Neural cell (in vitro differentiated cells): ENCODE measurements at regions not wholly inside any gene's neighbourhood (a gene's known extent, or its start where the extent isn't known, plus 50 kb on each side); places are given as distances from the start of the nearest gene placed in this dataset.

Experiments
- H2AFZ ChIP-seq: fragments of 200-600, 300-800 bp; sonication (generic), shearing (Covaris generic); 2 replicates; pipeline ENCODE4 v1.6.0; 2014; ENCODE audit warnings: low read depth, mild to moderate bottlenecking, antibody characterized with exemption, low read length, moderate library complexity
- H3F3A ChIP-seq: fragments of 200-600 bp; shearing (Covaris generic); 2 replicates; pipeline ENCODE4 v1.6.1; 2016; ENCODE audit warnings: mild to moderate bottlenecking, moderate library complexity, mixed read lengths, antibody characterized with exemption, low read length; ENCODE audit not compliant: insufficient read depth, poor library complexity, severe bottlenecking
- H3K27ac ChIP-seq: fragments of 200-600, 300-800 bp; sonication (generic), shearing (Covaris generic); 2 replicates; pipeline ENCODE4 v1.5.1; 2014; ENCODE audit warnings: mild to moderate bottlenecking, low read length, moderate library complexity
- H3K27me3 ChIP-seq: fragments of 300-800, 200-600 bp; sonication (generic), shearing (Covaris generic); 2 replicates; pipeline ENCODE4 v1.6.0; 2014; ENCODE audit warnings: mild to moderate bottlenecking, low read depth, low read length, moderate library complexity; ENCODE audit not compliant: insufficient read depth
- H3K36me3 ChIP-seq: fragments of 300-800, 200-600 bp; sonication (generic), shearing (Covaris generic); 2 replicates; pipeline ENCODE4 v1.5.1; 2014; ENCODE audit warnings: mild to moderate bottlenecking, antibody characterized with exemption, low read length, moderate library complexity; ENCODE audit not compliant: insufficient read depth
- H3K4me2 ChIP-seq: fragments of 300-800, 200-600 bp; sonication (generic), shearing (Covaris generic); 2 replicates; pipeline ENCODE4 v1.6.0; 2014; ENCODE audit warnings: mild to moderate bottlenecking, low read length
- H3K4me3 ChIP-seq: fragments of 300-800, 200-600 bp; sonication (generic), shearing (Covaris generic); 2 replicates; pipeline ENCODE4 v1.5.1; 2014; ENCODE audit warnings: mild to moderate bottlenecking, low read length, moderate library complexity
- H3K79me2 ChIP-seq: fragments of 200-600 bp; shearing (Covaris generic); replicated peaks from 2 replicates; pipeline ENCODE4 v1.6.0; 2014; ENCODE audit warnings: mild to moderate bottlenecking, low read length, moderate library complexity; ENCODE audit not compliant: insufficient read depth
- H3K9ac ChIP-seq: fragments of 300-800, 200-600 bp; sonication (generic), shearing (Covaris generic); 2 replicates; pipeline ENCODE4 v1.6.1; 2016; ENCODE audit warnings: mild to moderate bottlenecking, low read length, mixed read lengths
- H3K9me2 ChIP-seq: fragments of 200-600 bp; shearing (Covaris generic); 2 replicates; pipeline ENCODE4 v1.6.1; 2016; ENCODE audit warnings: mild to moderate bottlenecking, low read length, mixed read lengths; ENCODE audit not compliant: insufficient read depth
- H3K9me3 ChIP-seq: fragments of 200-600, 300-800 bp; sonication (generic), shearing (Covaris generic); 2 replicates; pipeline ENCODE4 v1.6.1; 2016; ENCODE audit warnings: mild to moderate bottlenecking, mixed run types, low read length, moderate library complexity, mixed read lengths
- H4K20me1 ChIP-seq: fragments of 200-600 bp; shearing (Covaris generic); 2 replicates; pipeline ENCODE4 v1.6.1; 2016; ENCODE audit warnings: mild to moderate bottlenecking, mixed run types; ENCODE audit not compliant: insufficient read depth
- CTCF ChIP-seq: fragments of 450-650 bp; IDR thresholded peaks from 2 replicates; pipeline ENCODE4 v1.5.1; 2014; ENCODE audit warnings: antibody characterized with exemption, mild to moderate bottlenecking, moderate library complexity; ENCODE audit not compliant: poor library complexity, severe bottlenecking
- EP300 ChIP-seq: fragments of 450-650 bp; conservative IDR thresholded peaks from 2 replicates; pipeline ENCODE4 v1.6.1; 2014; ENCODE audit warnings: antibody characterized with exemption, mild to moderate bottlenecking, moderate library complexity; ENCODE audit not compliant: poor library complexity, severe bottlenecking
- EZH2 ChIP-seq: fragments of 200-600, 300-800 bp; shearing (Covaris generic), sonication (generic); IDR thresholded peaks from 2 replicates; pipeline ENCODE4 v1.6.1; 2014; ENCODE audit warnings: antibody characterized with exemption, low read length, borderline replicate concordance, mild to moderate bottlenecking; ENCODE audit not compliant: insufficient read depth, poor library complexity, severe bottlenecking
- MXI1 ChIP-seq: fragments of 450-650 bp; conservative IDR thresholded peaks from 2 replicates; pipeline ENCODE4 v1.6.1; 2014; ENCODE audit warnings: antibody characterized with exemption, mild to moderate bottlenecking; ENCODE audit not compliant: poor library complexity, severe bottlenecking
- POLR2AphosphoS5 ChIP-seq: IDR thresholded peaks from 2 replicates; pipeline ENCODE4 v1.6.1; 2012
- RAD21 ChIP-seq: fragments of 450-650 bp; conservative IDR thresholded peaks from 2 replicates; pipeline ENCODE4 v1.6.1; 2014; ENCODE audit warnings: antibody characterized with exemption, mild to moderate bottlenecking, moderate library complexity
- REST ChIP-seq: IDR thresholded peaks from 2 replicates; pipeline ENCODE4 v1.6.1; 2012; ENCODE audit warnings: borderline replicate concordance
- SMC3 ChIP-seq: fragments of 450-650 bp; conservative IDR thresholded peaks from 2 replicates; pipeline ENCODE4 v1.6.1; 2014; ENCODE audit warnings: antibody characterized with exemption, mild to moderate bottlenecking, moderate library complexity; ENCODE audit not compliant: poor library complexity
- TAF1 ChIP-seq: IDR thresholded peaks from 2 replicates; pipeline ENCODE4 v1.6.1; 2012; ENCODE audit warnings: low read depth

GRCh38 chr14:44833376-44834060 lies 128.2 kb downstream of the KLHL28 start:
- Histone ChIP-seq H3K27ac (no peak overlapping the region), H3K4me3 (no peak overlapping the region), H3K9me2 (no peaks in the 10 kb centered on the region), H3K9me3 (no peaks in the 10 kb centered on the region), H3K36me3 (no peaks in the 10 kb centered on the region), H3K4me2 (no peak overlapping the region), H3F3A (no peaks in the 10 kb centered on the region), H2AFZ (no peak overlapping the region), H3K79me2 (no peaks in the 10 kb centered on the region), H3K27me3 (no peaks in the 10 kb centered on the region), H4K20me1 (no peaks in the 10 kb centered on the region), H3K9ac (no peak overlapping the region)
- no peak for TF ChIP-seq EZH2
- no peak for TF ChIP-seq MXI1
- no peak for TF ChIP-seq RAD21
- no peak for TF ChIP-seq SMC3
- no peak for TF ChIP-seq TAF1
- TF ChIP-seq CTCF, result no peak
- TF ChIP-seq REST, result no peak
- TF ChIP-seq POLR2AphosphoS5, result no peak
- TF ChIP-seq EP300, result no peak

- H3K27me3 ChIP-seq, result no peaks in the 10 kb centered on the region
These were observed 131.4 kb downstream of the KLHL28 start for GRCh38 chr14:44830371-44830770.

More at GRCh38 chr14:44830371-44830770, 131.4 kb downstream of the KLHL28 start:
- H3F3A ChIP-seq, result no peaks in the 10 kb centered on the region
- H3K9me2 ChIP-seq, result no peaks in the 10 kb centered on the region
- no peak overlapping the region for H3K4me2 ChIP-seq
- H2AFZ ChIP-seq, result no peak overlapping the region
- no peaks in the 10 kb centered on the region for H3K79me2 ChIP-seq
- no peaks in the 10 kb centered on the region for H4K20me1 ChIP-seq
- no peak overlapping the region for H3K4me3 ChIP-seq
- no peak overlapping the region for H3K9ac ChIP-seq
- H3K27ac ChIP-seq, result no peak overlapping the region
- no peaks in the 10 kb centered on the region for H3K9me3 ChIP-seq
- H3K36me3 ChIP-seq, result no peaks in the 10 kb centered on the region
- no peak for TF ChIP-seq SMC3
- TF ChIP-seq TAF1, result no peak
- no peak for TF ChIP-seq RAD21
- TF ChIP-seq EP300, result no peak
- TF ChIP-seq EZH2, result no peak
- no peak for TF ChIP-seq REST
- no peak for TF ChIP-seq POLR2AphosphoS5
- no peak for TF ChIP-seq MXI1
- no peak for TF ChIP-seq CTCF
